ENCODE measurements at regions not wholly inside any gene's neighbourhood (a gene's known extent, or its start where the extent isn't known, plus 50 kb on each side); places are given as distances from the start of the nearest gene placed in this dataset.

DNA sequence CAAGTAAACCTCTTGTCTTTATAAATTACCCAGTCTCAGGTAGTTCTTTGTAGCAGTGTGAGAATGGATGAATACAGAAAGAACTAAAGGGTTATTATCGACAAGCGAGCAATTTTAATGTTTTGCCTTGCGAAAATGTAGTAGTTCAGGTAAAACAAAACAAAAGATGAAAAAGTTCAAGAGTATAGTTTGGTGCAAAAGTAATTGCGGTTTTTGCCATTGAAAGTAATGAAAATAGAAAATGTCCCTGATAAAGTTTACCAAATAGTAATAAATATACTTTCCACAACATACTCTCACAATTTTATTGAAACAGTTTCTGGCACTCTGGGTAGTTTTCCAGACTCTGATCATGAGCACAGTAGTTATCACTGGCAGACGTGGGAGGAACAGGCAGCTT lies 71.9 kb upstream of the SLC35B3 start:
- Histone ChIP-seq H3K9ac (ENCODE audit: low read length) (no peak overlapping the region), H3K4me3 (replicated peaks in 1 of 2; ENCODE audit: low read depth in 1 of 2, low read length in 2 of 2) (no peak overlapping the region), H3K79me2 (ENCODE audit: insufficient read depth, low read length) (no peaks in the 10 kb centered on the region), H4K20me1 (ENCODE audit: insufficient read depth) (no peaks in the 10 kb centered on the region), H3K36me3 (ENCODE audit: control insufficient read depth in 1 of 2, insufficient read depth in 2 of 2, low read length in 2 of 2) (no peaks in the 10 kb centered on the region), H3K4me2 (ENCODE audit: low read length) (no peak overlapping the region), H3K9me3 (ENCODE audit: control insufficient read depth in 1 of 2, insufficient read depth in 1 of 2, low read depth in 1 of 2, low read length in 2 of 2) (no peaks in the 10 kb centered on the region), H3K4me1 (ENCODE audit: control insufficient read depth in 1 of 2, insufficient read depth in 2 of 2, low read length in 2 of 2) (no peaks in the 10 kb centered on the region), H2AFZ (ENCODE audit: low read depth, low read length, poor library complexity, severe bottlenecking) (no peak overlapping the region), H3K9me2 (ENCODE audit: insufficient read depth) (no peaks in the 10 kb centered on the region), H3K27me3 (ENCODE audit: insufficient read depth, low read length) (0 out of 2 replicates have a peak, but pooled peaks cover 4% of the 10 kb centered on the region), H3K27ac (ENCODE audit: low read depth, low read length) (no peak overlapping the region)
- ChIA-PET RAD21 (ENCODE audit: low non-redundant PET in 1 of 2, low total read pairs in 2 of 2, uncharacterized antibody in 2 of 2, unreplicated experiment in 2 of 2) (no interaction called here), CTCF (no interaction called here), POLR2A (no interaction called here)
- BruUV-seq (replicated peaks): no TSS peak
- no peak for ATAC-seq
- DNase-seq (ENCODE audit: low read depth, low spot score): no peak
- intact Hi-C loops (cut with micrococcal nuclease): no loop called here
- TF ChIP-seq EZH2 (IDR thresholded peaks at IDR 0.05) (no peak), EZH2phosphoT487 (IDR thresholded peaks at IDR 0.05; ENCODE audit: borderline replicate concordance) (no peak), SIN3A (IDR thresholded peaks at IDR 0.05; ENCODE audit: low read depth) (no peak), CBX3 (IDR thresholded peaks at IDR 0.05; ENCODE audit: low read depth) (no peak), ZNF274 (IDR thresholded peaks at IDR 0.05; ENCODE audit: low read depth, low read length) (no peak), SRF (IDR thresholded peaks at IDR 0.05; ENCODE audit: low read depth) (no peak), ZFX (IDR thresholded peaks at IDR 0.05) (no peak)
- TF ChIP-seq, protein P1, sequence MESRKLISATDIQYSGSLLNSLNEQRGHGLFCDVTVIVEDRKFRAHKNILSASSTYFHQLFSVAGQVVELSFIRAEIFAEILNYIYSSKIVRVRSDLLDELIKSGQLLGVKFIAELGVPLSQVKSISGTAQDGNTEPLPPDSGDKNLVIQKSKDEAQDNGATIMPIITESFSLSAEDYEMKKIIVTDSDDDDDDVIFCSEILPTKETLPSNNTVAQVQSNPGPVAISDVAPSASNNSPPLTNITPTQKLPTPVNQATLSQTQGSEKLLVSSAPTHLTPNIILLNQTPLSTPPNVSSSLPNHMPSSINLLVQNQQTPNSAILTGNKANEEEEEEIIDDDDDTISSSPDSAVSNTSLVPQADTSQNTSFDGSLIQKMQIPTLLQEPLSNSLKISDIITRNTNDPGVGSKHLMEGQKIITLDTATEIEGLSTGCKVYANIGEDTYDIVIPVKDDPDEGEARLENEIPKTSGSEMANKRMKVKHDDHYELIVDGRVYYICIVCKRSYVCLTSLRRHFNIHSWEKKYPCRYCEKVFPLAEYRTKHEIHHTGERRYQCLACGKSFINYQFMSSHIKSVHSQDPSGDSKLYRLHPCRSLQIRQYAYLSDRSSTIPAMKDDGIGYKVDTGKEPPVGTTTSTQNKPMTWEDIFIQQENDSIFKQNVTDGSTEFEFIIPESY (IDR thresholded peaks at IDR 0.05; ENCODE audit: extremely low read depth, insufficient replicate concordance, low read length): no peak
- TF ChIP-seq, protein P2, sequence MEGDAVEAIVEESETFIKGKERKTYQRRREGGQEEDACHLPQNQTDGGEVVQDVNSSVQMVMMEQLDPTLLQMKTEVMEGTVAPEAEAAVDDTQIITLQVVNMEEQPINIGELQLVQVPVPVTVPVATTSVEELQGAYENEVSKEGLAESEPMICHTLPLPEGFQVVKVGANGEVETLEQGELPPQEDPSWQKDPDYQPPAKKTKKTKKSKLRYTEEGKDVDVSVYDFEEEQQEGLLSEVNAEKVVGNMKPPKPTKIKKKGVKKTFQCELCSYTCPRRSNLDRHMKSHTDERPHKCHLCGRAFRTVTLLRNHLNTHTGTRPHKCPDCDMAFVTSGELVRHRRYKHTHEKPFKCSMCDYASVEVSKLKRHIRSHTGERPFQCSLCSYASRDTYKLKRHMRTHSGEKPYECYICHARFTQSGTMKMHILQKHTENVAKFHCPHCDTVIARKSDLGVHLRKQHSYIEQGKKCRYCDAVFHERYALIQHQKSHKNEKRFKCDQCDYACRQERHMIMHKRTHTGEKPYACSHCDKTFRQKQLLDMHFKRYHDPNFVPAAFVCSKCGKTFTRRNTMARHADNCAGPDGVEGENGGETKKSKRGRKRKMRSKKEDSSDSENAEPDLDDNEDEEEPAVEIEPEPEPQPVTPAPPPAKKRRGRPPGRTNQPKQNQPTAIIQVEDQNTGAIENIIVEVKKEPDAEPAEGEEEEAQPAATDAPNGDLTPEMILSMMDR (IDR thresholded peaks at IDR 0.05 in 2 of 3, conservative IDR thresholded peaks at IDR 0.05 in 1 of 3; ENCODE audit: borderline replicate concordance in 1 of 3, insufficient read depth in 1 of 3, low read depth in 2 of 3, low read length in 2 of 3): no peak
